Osteoblast (primary cell): ENCODE measurements at regions not wholly inside any gene's neighbourhood (a gene's known extent, or its start where the extent isn't known, plus 50 kb on each side); places are given as distances from the start of the nearest gene placed in this dataset.
A peak's percentile ranks its signal among the peaks of the same experiment; 100 is the strongest.
"Not testable (repeated sequence)": the region's sequence is repeated elsewhere in the genome, so short reads cannot be mapped to it uniquely, and the experiment has no call there.

Source experiments
- DNase-seq: peaks from one replicate; pipeline ENCODE4 v3.0.0; 2011; ENCODE audit warnings: low spot score, mixed read lengths; ENCODE audit not compliant: insufficient read length; ENCODE audit errors: missing footprints
- H2AFZ ChIP-seq: 2 replicates; pipeline ENCODE4 v1.6.0; 2011; ENCODE audit warnings: mild to moderate bottlenecking, low read length
- H3K27ac ChIP-seq: 2 replicates; pipeline ENCODE4 v1.5.1; 2011; ENCODE audit warnings: mild to moderate bottlenecking, low read depth, low read length, moderate library complexity
- H3K27me3 ChIP-seq: 2 replicates; pipeline ENCODE4 v1.6.0; 2012; ENCODE audit warnings: mild to moderate bottlenecking, control low read depth, inconsistent platforms, low read length, moderate library complexity; ENCODE audit not compliant: insufficient read depth
- H3K36me3 ChIP-seq: 2 replicates; pipeline ENCODE4 v1.5.1; 2011; ENCODE audit warnings: mild to moderate bottlenecking, low read length, control low read depth, moderate library complexity; ENCODE audit not compliant: insufficient read depth
- H3K4me1 ChIP-seq: 2 replicates; pipeline ENCODE4 v1.5.1; 2011; ENCODE audit warnings: mild to moderate bottlenecking, low read length, control low read depth, moderate library complexity; ENCODE audit not compliant: insufficient read depth
- H3K4me2 ChIP-seq: 2 replicates; pipeline ENCODE4 v1.6.0; 2011; ENCODE audit warnings: mild to moderate bottlenecking, low read length; ENCODE audit not compliant: insufficient read depth
- H3K4me3 ChIP-seq: fragments of 200-600 bp; sonication (generic); 3 replicates; pipeline ENCODE4 v1.5.1; 2012; ENCODE audit warnings: mild to moderate bottlenecking, low read length, inconsistent platforms; ENCODE audit not compliant: insufficient read depth
- H3K79me2 ChIP-seq: 2 replicates; pipeline ENCODE4 v1.6.0; 2012; ENCODE audit warnings: mild to moderate bottlenecking, low read length, control low read depth, inconsistent platforms; ENCODE audit not compliant: insufficient read depth
- H3K9me3 ChIP-seq: 2 replicates; pipeline ENCODE4 v1.5.1; 2011; ENCODE audit warnings: low read depth, low read length, control low read depth
- H4K20me1 ChIP-seq: 2 replicates; pipeline ENCODE4 v1.6.0; 2012; ENCODE audit warnings: mild to moderate bottlenecking, low read length, control low read depth; ENCODE audit not compliant: insufficient read depth
- CTCF ChIP-seq: IDR thresholded peaks from 2 replicates; pipeline ENCODE4 v1.5.1; 2011; ENCODE audit warnings: mild to moderate bottlenecking, low read depth, low read length, moderate library complexity; ENCODE audit errors: extremely low read depth

GRCh38 chr1:234911787-234912186, 216.8 kb downstream of the TOMM20 start:
- H3K4me1 ChIP-seq, result peaks cover 18% of the 10 kb centered on the region
- DNase-seq, result no peak
- no peak overlapping the region for H3K4me2 ChIP-seq
- TF ChIP-seq CTCF, result no peak
- H2AFZ ChIP-seq, result no peak overlapping the region
- no peaks in the 10 kb centered on the region for H3K79me2 ChIP-seq
- no peaks in the 10 kb centered on the region for H3K27me3 ChIP-seq
- H3K27ac ChIP-seq, result no peak overlapping the region
- no peaks in the 10 kb centered on the region for H3K9me3 ChIP-seq
- no peaks in the 10 kb centered on the region for H3K36me3 ChIP-seq
- no peak overlapping the region for H3K4me3 ChIP-seq
- H4K20me1 ChIP-seq, result no peaks in the 10 kb centered on the region

GRCh38 chr1:234911136-234911535, 217.5 kb downstream of the TOMM20 start:
- H3K27me3 ChIP-seq, H2AFZ ChIP-seq, H3K9me3 ChIP-seq, DNase-seq, H3K36me3 ChIP-seq, H3K4me2 ChIP-seq, H3K27ac ChIP-seq, H3K4me3 ChIP-seq, H4K20me1 ChIP-seq, H3K79me2 ChIP-seq: not testable (repeated sequence)
- peaks cover 18% of the 10 kb centered on the region for H3K4me1 ChIP-seq

- no peaks in the 10 kb centered on the region for H3K9me3 ChIP-seq
- no peaks in the 10 kb centered on the region for H3K36me3 ChIP-seq
- DNase-seq, result no peak
- no peak for TF ChIP-seq CTCF
- H4K20me1 ChIP-seq, result no peaks in the 10 kb centered on the region
- H3K4me2 ChIP-seq, result no peak overlapping the region
- no peak overlapping the region for H2AFZ ChIP-seq
- H3K27ac ChIP-seq, result no peak overlapping the region
- no peaks in the 10 kb centered on the region for H3K79me2 ChIP-seq
- peaks cover 18% of the 10 kb centered on the region for H3K4me1 ChIP-seq
- H3K27me3 ChIP-seq, result no peaks in the 10 kb centered on the region
- H3K4me3 ChIP-seq, result no peak overlapping the region
Measured at GRCh38 chr1:234909851-234910250, 218.8 kb downstream of the TOMM20 start.

- Histone ChIP-seq H3K4me3 (no peak overlapping the region), H3K4me2 (no peak overlapping the region), H3K4me1 (peaks cover 18% of the 10 kb centered on the region), H4K20me1 (no peaks in the 10 kb centered on the region), H3K79me2 (no peaks in the 10 kb centered on the region), H3K36me3 (no peaks in the 10 kb centered on the region), H2AFZ (no peak overlapping the region), H3K9me3 (no peaks in the 10 kb centered on the region), H3K27me3 (no peaks in the 10 kb centered on the region), H3K27ac (no peak overlapping the region)
- TF ChIP-seq CTCF, result no peak
- DNase-seq, result no peak
Measured at GRCh38 chr1:234909307-234909810, 219.3 kb downstream of the TOMM20 start.

GRCh38 chr1:234908571-234908970, 220.1 kb downstream of the TOMM20 start:
- Histone ChIP-seq H3K36me3 (no peaks in the 10 kb centered on the region), H2AFZ (no peak overlapping the region), H3K79me2 (no peaks in the 10 kb centered on the region), H4K20me1 (no peaks in the 10 kb centered on the region), H3K4me2 (no peak overlapping the region), H3K4me3 (no peak overlapping the region), H3K27me3 (no peaks in the 10 kb centered on the region), H3K4me1 (peaks cover 18% of the 10 kb centered on the region), H3K9me3 (no peaks in the 10 kb centered on the region), H3K27ac (peak overlapping the region; percentile 19)
- no peak for TF ChIP-seq CTCF
- no peak for DNase-seq
